Prostate gland (tissue), 2 donors: ENCODE measurements at regions not wholly inside any gene's neighbourhood (a gene's known extent, or its start where the extent isn't known, plus 50 kb on each side); places are given as distances from the start of the nearest gene placed in this dataset.

Experiments
- DNase-seq: peaks from one replicate; pipeline ENCODE4 v3.0.0-alpha.2; 2019; ENCODE audit warnings: low spot score
- H3K27ac ChIP-seq, 2 donors: fragments of 200-600 bp; sonication (generic); 2 replicates each; pipeline ENCODE4 v1.5.1; 2017 to 2019
- H3K27me3 ChIP-seq: fragments of 200-600 bp; sonication (generic); replicated peaks from 2 replicates; pipeline ENCODE4 v1.5.1; 2019; ENCODE audit not compliant: insufficient read depth
- H3K36me3 ChIP-seq, 2 donors: fragments of 200-600 bp; sonication (generic); 1 replicate in 1 of 2; 2 replicates in 1 of 2; pipeline versions ENCODE4 v1.5.1 to v1.8.1; 2017 to 2019
- H3K4me1 ChIP-seq: fragments of 200-600 bp; sonication (generic); replicated peaks from 2 replicates; pipeline ENCODE4 v1.5.1; 2019
- H3K4me3 ChIP-seq, 2 donors: fragments of 200-600 bp; sonication (generic); 2 replicates each; pipeline ENCODE4 v1.5.1; 2017 to 2019
- H3K9me3 ChIP-seq: fragments of 200-600 bp; sonication (generic); 2 replicates; pipeline ENCODE4 v1.5.1; 2017
- POLR2A ChIP-seq: fragments of 450-650 bp; IDR thresholded peaks from one replicate; pipeline ENCODE4 v1.6.1; 2016; ENCODE audit warnings: antibody characterized with exemption, mild to moderate bottlenecking
- POLR2AphosphoS5 ChIP-seq: sonication (generic); formaldehyde crosslinking; IDR thresholded peaks from one replicate; pipeline ENCODE4 v1.6.1; 2017; ENCODE audit warnings: antibody characterized with exemption
- WGBS: methylation state at CpG from one replicate; pipeline ENCODE4 v1.1.5; 2018; 5-methylcytosine and 5-hydroxymethylcytosine counted together
- intact Hi-C: fragments of 100-400 bp; cut with DNase I; formaldehyde crosslinking; loops from one replicate; pipeline ENCODE4 v1.14.2; 2022
- TF ChIP-seq, protein P1 (sequence below), 4 experiments: fragments of 200-600 bp in 2 of 4; fragments of 450-650 bp in 2 of 4; sonication (generic) in 2 of 4; IDR thresholded peaks; 1 replicate in 3 of 4; 2 replicates in 1 of 4; pipeline ENCODE4 v1.5.1; 2016 to 2019; ENCODE audit warnings: antibody characterized with exemption in 4 of 4, mild to moderate bottlenecking in 2 of 4, moderate library complexity in 2 of 4

DNA sequence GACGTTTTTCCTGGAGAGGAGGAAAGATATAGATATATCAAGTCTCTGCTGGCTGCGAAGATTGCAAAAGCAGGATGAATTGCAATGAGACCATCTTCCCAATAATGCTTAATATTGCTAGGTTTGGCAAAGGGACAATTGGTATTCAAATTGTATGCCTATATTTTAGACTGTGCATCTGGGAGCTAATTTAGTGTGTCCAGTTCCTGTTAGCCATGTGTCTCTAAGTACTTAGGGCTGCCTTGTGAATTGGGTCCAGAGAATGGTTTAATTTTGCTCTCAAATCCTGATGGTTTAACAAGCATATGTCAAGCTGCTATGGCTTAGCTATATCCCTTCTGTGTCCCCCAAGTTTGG is 97.6 kb upstream of the ZNF366 start:
- WGBS: 87% methylated on average over 2 of the region's 2 CpGs
- DNase-seq: no peak
- Histone ChIP-seq H3K4me1 (no peaks in the 10 kb centered on the region), H3K27me3 (no peaks in the 10 kb centered on the region), H3K4me3 (no peak overlapping the region), H3K27ac (no peak overlapping the region), H3K36me3 (no peaks in the 10 kb centered on the region), H3K9me3 (no peaks in the 10 kb centered on the region)
- intact Hi-C loops: loop anchor here (10.0 kb wide), 1 partner anchor 240 kb away; no protein-coding TSS in a partner anchor
- no peak for TF ChIP-seq POLR2AphosphoS5
- TF ChIP-seq, protein P1, sequence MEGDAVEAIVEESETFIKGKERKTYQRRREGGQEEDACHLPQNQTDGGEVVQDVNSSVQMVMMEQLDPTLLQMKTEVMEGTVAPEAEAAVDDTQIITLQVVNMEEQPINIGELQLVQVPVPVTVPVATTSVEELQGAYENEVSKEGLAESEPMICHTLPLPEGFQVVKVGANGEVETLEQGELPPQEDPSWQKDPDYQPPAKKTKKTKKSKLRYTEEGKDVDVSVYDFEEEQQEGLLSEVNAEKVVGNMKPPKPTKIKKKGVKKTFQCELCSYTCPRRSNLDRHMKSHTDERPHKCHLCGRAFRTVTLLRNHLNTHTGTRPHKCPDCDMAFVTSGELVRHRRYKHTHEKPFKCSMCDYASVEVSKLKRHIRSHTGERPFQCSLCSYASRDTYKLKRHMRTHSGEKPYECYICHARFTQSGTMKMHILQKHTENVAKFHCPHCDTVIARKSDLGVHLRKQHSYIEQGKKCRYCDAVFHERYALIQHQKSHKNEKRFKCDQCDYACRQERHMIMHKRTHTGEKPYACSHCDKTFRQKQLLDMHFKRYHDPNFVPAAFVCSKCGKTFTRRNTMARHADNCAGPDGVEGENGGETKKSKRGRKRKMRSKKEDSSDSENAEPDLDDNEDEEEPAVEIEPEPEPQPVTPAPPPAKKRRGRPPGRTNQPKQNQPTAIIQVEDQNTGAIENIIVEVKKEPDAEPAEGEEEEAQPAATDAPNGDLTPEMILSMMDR (IDR thresholded peaks at IDR 0.05): no peak
- no peak for TF ChIP-seq POLR2A

DNA sequence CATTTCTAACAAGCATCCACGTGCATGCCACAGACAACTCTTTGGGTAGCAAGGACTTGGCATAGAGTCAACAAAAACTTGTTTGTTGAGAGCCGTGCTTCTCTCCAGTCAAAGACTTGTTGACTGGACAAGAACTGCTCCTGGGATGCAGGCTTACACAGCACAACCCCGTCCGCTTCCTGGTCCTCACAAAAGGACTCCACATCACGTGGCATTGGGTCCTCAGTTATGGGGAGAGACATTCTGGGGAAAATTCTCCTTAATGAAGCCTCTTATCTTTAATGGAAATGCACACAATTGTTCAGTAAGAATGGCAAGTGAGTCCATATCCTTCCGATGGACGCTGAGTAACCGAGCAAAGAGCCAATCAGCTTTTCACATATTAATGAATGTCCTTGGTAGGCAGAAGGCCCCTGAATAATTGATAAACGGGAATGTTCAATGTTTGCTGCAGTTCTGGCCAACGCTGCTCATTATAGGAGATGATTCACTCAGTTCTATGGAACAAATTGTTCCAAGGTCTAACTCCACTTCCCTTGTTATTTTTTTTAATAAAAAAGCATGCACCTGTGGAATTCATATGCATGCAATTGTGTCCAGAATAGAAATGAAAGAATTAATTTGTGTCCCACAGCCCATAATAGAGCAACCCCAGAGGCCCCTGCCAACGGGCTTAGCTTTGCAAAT is 97.0 kb upstream of the ZNF366 start:
- no peaks in the 10 kb centered on the region for H3K4me1 ChIP-seq
- no peak overlapping the region for H3K27ac ChIP-seq
- no peaks in the 10 kb centered on the region for H3K36me3 ChIP-seq
- WGBS: 73% methylated on average over 11 of the region's 11 CpGs
- intact Hi-C loops: loop anchor here (10.0 kb wide), 1 partner anchor 239 kb away; no protein-coding TSS in a partner anchor
- no peak overlapping the region for H3K4me3 ChIP-seq
- no peak for TF ChIP-seq POLR2AphosphoS5
- no peaks in the 10 kb centered on the region for H3K9me3 ChIP-seq
- DNase-seq: no peak
- H3K27me3 ChIP-seq: no peaks in the 10 kb centered on the region

DNA sequence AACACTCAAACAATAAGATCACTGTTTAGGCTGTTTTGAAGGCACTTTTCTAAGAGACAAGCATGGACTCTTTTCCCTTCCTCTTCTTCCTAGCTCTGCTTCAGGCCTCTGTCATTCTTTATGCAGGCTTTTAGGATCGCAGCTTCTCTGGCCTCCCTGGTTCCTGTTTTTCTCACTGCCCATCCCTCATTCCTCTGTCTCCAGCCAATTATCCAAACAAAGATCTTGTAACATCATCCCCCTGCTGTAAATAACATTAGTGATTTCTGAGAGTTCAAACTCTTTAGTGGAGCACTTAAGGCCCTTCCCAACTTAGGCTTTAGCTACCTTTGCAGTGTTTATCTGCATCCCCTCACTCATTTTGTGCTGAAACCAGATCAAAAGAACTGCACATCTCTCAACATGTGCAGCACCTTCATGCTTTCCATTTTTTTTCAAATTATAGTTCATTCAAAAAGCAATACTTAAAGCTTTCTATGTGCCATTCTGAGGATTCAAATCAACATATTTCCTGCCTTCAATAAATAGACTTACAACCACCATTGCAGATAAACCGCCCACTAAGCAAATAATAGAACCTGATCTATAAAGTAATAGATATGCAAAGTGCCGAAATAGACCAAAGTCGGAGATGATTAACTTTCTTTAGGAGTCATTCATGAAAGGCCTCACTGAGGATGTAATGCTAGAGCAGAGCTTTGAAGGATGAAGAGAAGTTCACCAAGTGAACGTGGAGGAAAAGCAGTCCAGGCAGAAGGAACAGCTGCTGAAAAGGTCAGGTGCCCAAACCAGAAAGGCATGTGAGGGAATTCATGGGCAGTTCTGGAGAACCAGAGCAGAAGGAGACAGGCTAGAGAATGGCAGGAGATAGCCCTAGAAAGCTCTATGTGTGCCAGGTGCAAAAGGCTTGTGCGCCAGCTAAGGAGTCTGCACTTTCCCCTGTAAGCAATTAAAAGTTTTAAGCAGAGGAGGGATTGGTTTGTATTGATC is 95.8 kb upstream of the ZNF366 start:
- no peaks in the 10 kb centered on the region for H3K27me3 ChIP-seq
- intact Hi-C loops: loop anchor here (10.0 kb wide), 1 partner anchor 238 kb away; no protein-coding TSS in a partner anchor
- DNase-seq: no peak
- TF ChIP-seq POLR2A: no peak
- TF ChIP-seq POLR2AphosphoS5: no peak
- TF ChIP-seq, protein P1 (IDR thresholded peaks at IDR 0.05): no peak
- no peak overlapping the region for H3K4me3 ChIP-seq
- no peaks in the 10 kb centered on the region for H3K4me1 ChIP-seq
- 84% methylated on average over 6 of the region's 6 CpGs for WGBS
- no peak overlapping the region for H3K27ac ChIP-seq
- H3K9me3 ChIP-seq: no peaks in the 10 kb centered on the region
- no peaks in the 10 kb centered on the region for H3K36me3 ChIP-seq

DNA sequence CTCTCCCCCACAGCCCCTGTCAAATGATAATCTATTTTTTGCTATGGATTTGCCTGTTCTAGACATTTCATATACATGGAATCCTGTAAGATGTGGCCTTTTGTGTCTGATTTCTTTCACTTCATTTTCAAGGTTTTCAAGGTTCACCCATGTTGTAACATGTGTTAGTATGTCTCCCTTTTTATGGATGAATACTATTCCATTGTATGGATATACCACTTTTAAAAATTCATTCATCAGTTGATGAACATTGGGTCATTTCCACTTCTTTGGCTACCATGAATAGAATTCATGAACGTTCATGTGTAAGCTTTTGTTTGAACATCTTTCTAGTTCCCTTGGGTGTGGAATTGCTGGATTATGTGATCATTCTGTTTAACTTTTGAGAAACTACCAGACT is 94.7 kb upstream of the ZNF366 start:
- Histone ChIP-seq H3K36me3 (no peaks in the 10 kb centered on the region), H3K27ac (no peak overlapping the region), H3K4me3 (no peak overlapping the region), H3K4me1 (no peaks in the 10 kb centered on the region), H3K9me3 (no peaks in the 10 kb centered on the region), H3K27me3 (no peaks in the 10 kb centered on the region)
- DNase-seq: no peak
- intact Hi-C loops: loop anchor here (10.0 kb wide), 1 partner anchor 237 kb away; no protein-coding TSS in a partner anchor
- TF ChIP-seq POLR2A (no peak), POLR2AphosphoS5 (no peak)
- TF ChIP-seq, protein P1 (IDR thresholded peaks at IDR 0.05): no peak
- WGBS: 80% methylated on average over 1 of the region's 1 CpG

DNA sequence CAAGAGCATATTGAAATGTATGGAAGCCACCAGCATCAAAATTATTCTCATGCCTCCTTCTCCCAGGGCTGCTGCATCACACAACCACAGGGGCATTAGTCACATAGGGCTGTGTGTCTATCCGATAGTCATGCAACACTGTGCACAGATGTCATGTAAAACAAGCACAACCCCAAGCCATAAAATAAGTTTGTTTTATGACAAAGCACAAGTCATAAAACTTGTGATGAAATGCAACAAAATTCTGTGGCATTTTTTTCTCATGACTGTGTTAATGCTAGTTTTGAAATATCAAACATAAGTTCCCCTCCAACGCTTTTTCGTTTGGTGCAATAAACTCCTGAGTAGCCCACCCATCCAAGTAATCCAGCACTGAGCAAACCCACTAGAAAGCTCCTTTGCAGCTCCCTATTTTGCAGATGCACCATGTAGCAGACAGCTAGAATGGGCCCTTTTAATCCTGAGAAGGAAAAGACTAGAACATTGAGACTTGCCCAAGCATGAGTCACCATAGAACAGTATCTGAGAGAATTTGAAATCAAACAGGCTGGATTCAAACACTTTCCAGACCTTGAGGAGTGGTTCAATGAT is 93.3 kb upstream of the ZNF366 start:
- no peaks in the 10 kb centered on the region for H3K27me3 ChIP-seq
- no peaks in the 10 kb centered on the region for H3K4me1 ChIP-seq
- H3K36me3 ChIP-seq: no peaks in the 10 kb centered on the region
- no peaks in the 10 kb centered on the region for H3K9me3 ChIP-seq
- no peak overlapping the region for H3K27ac ChIP-seq
- intact Hi-C loops: loop anchor here (10.0 kb wide), 1 partner anchor 236 kb away; no protein-coding TSS in a partner anchor
- TF ChIP-seq, protein P1 (IDR thresholded peaks at IDR 0.05): no peak
- TF ChIP-seq POLR2A: no peak
- no peak for TF ChIP-seq POLR2AphosphoS5
- 69% methylated on average over 3 of the region's 3 CpGs for WGBS
- H3K4me3 ChIP-seq: no peak overlapping the region
- no peak for DNase-seq
